ENCODE measurements at regions not wholly inside any gene's neighbourhood (a gene's known extent, or its start where the extent isn't known, plus 50 kb on each side); places are given as distances from the start of the nearest gene placed in this dataset.

DNA sequence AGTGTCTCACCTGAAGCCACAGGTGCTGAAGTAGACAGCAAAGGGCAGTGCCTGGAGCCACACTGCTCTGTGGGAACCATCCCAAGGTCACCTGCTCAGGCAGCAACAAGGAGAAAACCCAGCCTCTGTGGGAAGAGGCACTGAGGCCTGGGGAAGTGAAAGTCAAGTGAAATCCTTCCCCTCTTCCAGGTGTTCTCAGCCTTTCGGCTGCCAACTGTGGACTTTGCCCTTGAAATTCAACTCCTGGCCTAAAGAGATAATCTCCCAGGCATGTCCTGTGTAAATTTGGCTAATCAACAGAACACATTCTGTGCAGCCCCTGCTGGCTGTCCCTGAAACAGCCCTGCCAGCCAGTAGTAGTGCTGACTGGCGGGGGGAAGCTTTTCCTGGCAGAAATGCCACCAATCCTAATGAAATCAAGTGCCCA lies 112.1 kb downstream of the RPL27A start:
- 46 to 65% methylated on average over 2 of the region's 2 CpGs for WGBS, 2 donors
- intact Hi-C loops (cut with DNase I): no loop called here
- peak; percentile 47 to 76 for DNase-seq
- Histone ChIP-seq H3K4me3 (replicated peaks in 1 of 3) (no peak overlapping the region), H3K4me1 (peaks cover 13 to 37% of the 10 kb centered on the region in 2 donors), H3K27ac (peak overlapping the region; percentile 52 to 69 (median 64)), H3K9me3 (no peaks in the 10 kb centered on the region), H3K27me3 (no peaks in the 10 kb centered on the region), H3K36me3 (no peaks in the 10 kb centered on the region)
- TF ChIP-seq, protein P1, sequence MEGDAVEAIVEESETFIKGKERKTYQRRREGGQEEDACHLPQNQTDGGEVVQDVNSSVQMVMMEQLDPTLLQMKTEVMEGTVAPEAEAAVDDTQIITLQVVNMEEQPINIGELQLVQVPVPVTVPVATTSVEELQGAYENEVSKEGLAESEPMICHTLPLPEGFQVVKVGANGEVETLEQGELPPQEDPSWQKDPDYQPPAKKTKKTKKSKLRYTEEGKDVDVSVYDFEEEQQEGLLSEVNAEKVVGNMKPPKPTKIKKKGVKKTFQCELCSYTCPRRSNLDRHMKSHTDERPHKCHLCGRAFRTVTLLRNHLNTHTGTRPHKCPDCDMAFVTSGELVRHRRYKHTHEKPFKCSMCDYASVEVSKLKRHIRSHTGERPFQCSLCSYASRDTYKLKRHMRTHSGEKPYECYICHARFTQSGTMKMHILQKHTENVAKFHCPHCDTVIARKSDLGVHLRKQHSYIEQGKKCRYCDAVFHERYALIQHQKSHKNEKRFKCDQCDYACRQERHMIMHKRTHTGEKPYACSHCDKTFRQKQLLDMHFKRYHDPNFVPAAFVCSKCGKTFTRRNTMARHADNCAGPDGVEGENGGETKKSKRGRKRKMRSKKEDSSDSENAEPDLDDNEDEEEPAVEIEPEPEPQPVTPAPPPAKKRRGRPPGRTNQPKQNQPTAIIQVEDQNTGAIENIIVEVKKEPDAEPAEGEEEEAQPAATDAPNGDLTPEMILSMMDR (IDR thresholded peaks at IDR 0.05): peak in 4 of 6 experiments; percentile 42 to 66 (median 58)
- no peak for TF ChIP-seq POLR2A (IDR thresholded peaks at IDR 0.05)

DNA sequence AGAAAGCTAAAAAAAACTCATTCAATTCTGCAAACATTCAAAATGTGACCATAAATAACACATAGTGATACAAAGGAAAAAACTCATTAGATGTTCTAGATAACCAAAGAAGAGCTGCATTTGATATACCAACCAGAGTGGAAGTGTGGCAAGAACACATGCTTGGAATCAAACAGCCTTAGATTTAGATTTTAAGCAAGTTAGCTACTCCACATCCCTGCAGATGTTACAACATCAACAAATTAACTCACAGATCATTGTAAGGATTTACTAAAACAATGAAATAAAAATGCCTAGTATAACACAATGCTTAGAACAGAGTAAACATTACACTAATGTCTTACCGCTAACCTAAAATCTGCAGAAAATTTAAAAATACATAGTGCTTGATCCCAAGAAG lies 114.0 kb upstream of the AKIP1 start:
- no peak overlapping the region for H3K27ac ChIP-seq
- H3K9me3 ChIP-seq: no peaks in the 10 kb centered on the region
- TF ChIP-seq POLR2A (IDR thresholded peaks at IDR 0.05): no peak
- TF ChIP-seq, protein P1 (IDR thresholded peaks at IDR 0.05): no peak
- H3K4me3 ChIP-seq (replicated peaks in 1 of 3): no peak overlapping the region
- peaks cover 4 to 29% of the 10 kb centered on the region in 2 donors for H3K4me1 ChIP-seq
- no peak for DNase-seq
- H3K36me3 ChIP-seq: no peaks in the 10 kb centered on the region
- intact Hi-C loops (cut with DNase I): no loop called here
- WGBS, 2 donors: 0 to 57% methylated on average over 1 of the region's 1 CpG
- H3K27me3 ChIP-seq: no peaks in the 10 kb centered on the region

DNA sequence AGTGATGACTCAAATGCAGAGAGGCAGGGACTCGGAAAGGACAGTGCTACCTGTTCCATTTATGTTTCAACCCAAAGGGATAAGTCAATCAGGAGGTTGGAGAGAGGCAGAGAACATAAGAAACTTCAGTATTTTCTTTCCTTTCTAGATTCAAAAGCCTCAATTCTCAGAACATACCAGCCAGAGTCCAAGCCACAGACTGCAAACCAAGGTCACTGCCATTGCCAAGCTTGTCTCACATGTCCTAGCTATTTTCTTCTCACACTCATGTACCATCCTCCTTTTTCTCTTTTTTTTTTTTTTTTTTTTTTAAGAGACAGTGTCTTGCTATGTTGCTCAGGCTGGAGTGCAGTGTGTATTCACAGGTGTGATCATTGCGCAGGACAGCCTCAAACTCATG lies 111.7 kb upstream of the AKIP1 start:
- 88 to 94% methylated on average over 2 of the region's 2 CpGs for WGBS, 2 donors

DNA sequence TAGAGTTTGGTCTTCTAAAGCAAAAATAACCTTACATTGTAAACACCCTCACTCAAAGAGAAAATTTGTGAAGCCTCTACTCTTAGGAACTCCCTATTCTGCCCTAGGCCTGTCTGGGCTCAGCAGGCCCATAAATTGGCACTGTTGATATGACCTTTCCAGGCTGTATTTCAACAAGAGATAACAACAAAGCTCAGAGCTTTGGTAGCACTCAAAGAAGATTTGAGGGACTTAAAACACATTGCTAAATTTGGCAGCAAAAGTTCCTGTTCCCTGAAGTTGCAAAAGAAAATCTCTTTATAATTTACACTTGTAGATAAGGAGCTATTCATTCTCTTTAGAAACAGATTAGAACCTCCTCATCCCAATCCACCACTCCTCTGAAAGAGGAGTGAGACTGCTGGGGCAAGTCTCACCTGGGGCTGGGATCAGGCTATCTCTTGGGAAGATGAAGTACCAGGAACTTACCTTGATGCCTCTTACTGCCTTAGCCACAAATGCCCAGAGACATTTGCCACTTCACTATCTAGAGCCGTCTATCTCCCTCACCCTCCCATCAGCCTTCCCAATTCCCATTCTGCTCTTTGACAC lies 110.4 kb upstream of the AKIP1 start:
- no peak for DNase-seq
- Histone ChIP-seq H3K27ac (peak overlapping the region in 1 of 3 donors; percentile 16), H3K4me1 (peaks cover 10 to 41% of the 10 kb centered on the region in 2 donors), H3K4me3 (replicated peaks in 1 of 3) (no peak overlapping the region), H3K36me3 (no peaks in the 10 kb centered on the region), H3K9me3 (no peaks in the 10 kb centered on the region), H3K27me3 (no peaks in the 10 kb centered on the region)
- 0 to 84% methylated on average over 1 of the region's 1 CpG for WGBS, 2 donors
- no peak for TF ChIP-seq POLR2A (IDR thresholded peaks at IDR 0.05)
- TF ChIP-seq, protein P1 (IDR thresholded peaks at IDR 0.05): no peak
- intact Hi-C loops (cut with DNase I): loop anchor here (10.0 kb wide), 1 partner anchor 106 kb away; no protein-coding TSS in a partner anchor

More for the DNA sequence above, 111.7 kb upstream of the AKIP1 start:
- Histone ChIP-seq H3K4me1 (peaks cover 11 to 39% of the 10 kb centered on the region in 2 donors), H3K4me3 (replicated peaks in 1 of 3) (no peak overlapping the region), H3K27ac (no peak overlapping the region), H3K27me3 (no peaks in the 10 kb centered on the region), H3K36me3 (no peaks in the 10 kb centered on the region), H3K9me3 (no peaks in the 10 kb centered on the region)
- intact Hi-C loops (cut with DNase I): no loop called here
- no peak for DNase-seq
- TF ChIP-seq POLR2A (IDR thresholded peaks at IDR 0.05): no peak
- TF ChIP-seq, protein P1 (IDR thresholded peaks at IDR 0.05): no peak

DNA sequence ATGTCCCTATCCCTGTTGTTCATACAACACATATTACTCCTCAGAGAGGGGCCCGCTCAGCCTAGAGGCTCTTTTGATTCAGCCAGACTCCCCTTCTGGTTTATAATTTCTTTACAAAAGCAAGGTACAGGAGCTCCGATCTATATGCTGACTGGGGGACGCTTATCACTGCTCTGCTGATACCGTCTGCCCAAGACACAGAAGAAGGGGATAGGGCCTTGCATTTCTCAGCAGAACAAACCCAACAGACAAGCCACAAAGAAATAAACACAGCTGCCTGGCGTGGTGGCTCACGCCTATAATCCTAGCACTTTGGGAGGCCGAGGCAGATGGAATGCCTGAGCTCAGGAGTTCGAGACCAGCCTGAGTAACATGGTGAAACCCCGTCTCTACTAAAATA lies 109.9 kb upstream of the AKIP1 start:
- Histone ChIP-seq H3K27ac (peak overlapping the region in 1 of 3 donors; percentile 16), H3K4me1 (peaks cover 14 to 45% of the 10 kb centered on the region in 2 donors), H3K27me3 (no peaks in the 10 kb centered on the region), H3K9me3 (no peaks in the 10 kb centered on the region), H3K4me3 (replicated peaks in 1 of 3) (no peak overlapping the region), H3K36me3 (no peaks in the 10 kb centered on the region)
- intact Hi-C loops (cut with DNase I): loop anchor here (10.0 kb wide), 1 partner anchor 106 kb away; no protein-coding TSS in a partner anchor
- no peak for DNase-seq
- no peak for TF ChIP-seq POLR2A (IDR thresholded peaks at IDR 0.05)
- TF ChIP-seq, protein P1 (IDR thresholded peaks at IDR 0.05): no peak
- WGBS, 2 donors: 96% methylated on average over 9 of the region's 9 CpGs
